ENCODE measurements at regions not wholly inside any gene's neighbourhood (a gene's known extent, or its start where the extent isn't known, plus 50 kb on each side); places are given as distances from the start of the nearest gene placed in this dataset.

DNA sequence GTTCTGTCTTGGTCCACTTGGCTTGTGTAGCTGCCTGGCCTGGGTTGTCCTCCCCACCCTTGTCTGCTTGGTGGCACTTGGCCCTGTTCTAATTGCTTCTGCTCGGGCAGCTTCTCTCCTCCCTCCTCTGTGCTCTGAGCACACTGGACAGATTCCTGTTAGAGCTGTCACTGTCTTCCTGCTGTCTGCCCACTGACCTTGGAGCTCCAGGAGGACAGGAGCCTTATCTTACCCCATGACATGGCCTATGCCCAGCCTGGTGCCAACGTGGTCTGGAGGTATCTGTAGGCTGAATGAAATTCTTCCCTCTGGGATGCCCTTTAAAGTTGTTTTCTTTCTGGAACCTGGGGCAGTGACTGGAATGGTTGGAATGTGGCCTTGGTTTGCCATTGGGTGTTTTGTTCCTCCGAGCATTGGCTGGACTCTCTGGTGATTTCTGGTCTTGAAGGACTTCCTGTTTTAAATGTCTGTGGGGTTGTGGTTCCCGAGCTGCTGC is 94.1 kb downstream of the FAM43A start:
- no peak overlapping the region for H3K27ac ChIP-seq
- no peak for TF ChIP-seq ZFX (IDR thresholded peaks at IDR 0.05)
- TF ChIP-seq, protein P1, sequence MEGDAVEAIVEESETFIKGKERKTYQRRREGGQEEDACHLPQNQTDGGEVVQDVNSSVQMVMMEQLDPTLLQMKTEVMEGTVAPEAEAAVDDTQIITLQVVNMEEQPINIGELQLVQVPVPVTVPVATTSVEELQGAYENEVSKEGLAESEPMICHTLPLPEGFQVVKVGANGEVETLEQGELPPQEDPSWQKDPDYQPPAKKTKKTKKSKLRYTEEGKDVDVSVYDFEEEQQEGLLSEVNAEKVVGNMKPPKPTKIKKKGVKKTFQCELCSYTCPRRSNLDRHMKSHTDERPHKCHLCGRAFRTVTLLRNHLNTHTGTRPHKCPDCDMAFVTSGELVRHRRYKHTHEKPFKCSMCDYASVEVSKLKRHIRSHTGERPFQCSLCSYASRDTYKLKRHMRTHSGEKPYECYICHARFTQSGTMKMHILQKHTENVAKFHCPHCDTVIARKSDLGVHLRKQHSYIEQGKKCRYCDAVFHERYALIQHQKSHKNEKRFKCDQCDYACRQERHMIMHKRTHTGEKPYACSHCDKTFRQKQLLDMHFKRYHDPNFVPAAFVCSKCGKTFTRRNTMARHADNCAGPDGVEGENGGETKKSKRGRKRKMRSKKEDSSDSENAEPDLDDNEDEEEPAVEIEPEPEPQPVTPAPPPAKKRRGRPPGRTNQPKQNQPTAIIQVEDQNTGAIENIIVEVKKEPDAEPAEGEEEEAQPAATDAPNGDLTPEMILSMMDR (conservative IDR thresholded peaks at IDR 0.05): no peak

DNA sequence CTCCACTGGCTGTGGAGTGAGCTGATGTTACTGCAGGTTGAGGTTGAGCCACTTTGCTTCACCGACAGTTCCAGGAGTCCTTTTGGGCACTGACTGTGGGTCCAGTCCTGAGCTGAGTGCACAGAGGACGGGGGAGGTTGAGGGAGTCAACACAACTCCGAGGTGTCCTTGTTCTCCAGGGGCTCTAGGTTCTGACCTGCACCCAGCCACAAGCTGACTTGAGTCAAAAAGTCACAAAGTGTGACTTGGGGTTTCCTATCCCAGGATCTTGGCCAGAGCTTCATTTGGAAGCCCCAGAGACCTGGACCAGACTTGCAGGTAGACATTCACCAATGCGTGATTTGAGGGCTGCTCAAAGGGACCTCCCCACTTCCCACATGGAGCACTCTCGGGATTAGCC is 95.0 kb downstream of the FAM43A start:
- H3K27ac ChIP-seq: no peak overlapping the region
- TF ChIP-seq ZFX (IDR thresholded peaks at IDR 0.05): no peak
- TF ChIP-seq, protein P1 (conservative IDR thresholded peaks at IDR 0.05): no peak

DNA sequence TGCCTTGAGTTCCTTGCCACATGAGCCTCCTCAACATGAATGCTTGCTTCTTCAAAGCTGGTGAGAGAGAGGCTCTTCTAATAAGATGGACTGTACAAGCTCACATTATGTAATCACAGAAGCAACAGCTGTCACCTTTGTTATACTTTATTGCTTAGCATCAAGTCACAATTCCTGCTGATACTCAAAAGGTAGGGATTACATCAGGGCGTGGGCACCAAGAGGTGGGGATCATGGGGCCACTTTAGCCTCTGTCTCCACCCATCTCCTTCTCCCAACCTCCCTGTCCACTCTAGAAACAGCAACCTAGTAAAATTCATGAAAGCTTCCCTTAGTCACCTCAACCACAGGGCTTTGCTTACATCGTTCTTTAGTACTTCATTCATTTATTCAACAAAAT is 95.9 kb downstream of the FAM43A start:
- TF ChIP-seq, protein P1 (conservative IDR thresholded peaks at IDR 0.05): no peak
- TF ChIP-seq ZFX (IDR thresholded peaks at IDR 0.05): no peak
- H3K27ac ChIP-seq: no peak overlapping the region

DNA sequence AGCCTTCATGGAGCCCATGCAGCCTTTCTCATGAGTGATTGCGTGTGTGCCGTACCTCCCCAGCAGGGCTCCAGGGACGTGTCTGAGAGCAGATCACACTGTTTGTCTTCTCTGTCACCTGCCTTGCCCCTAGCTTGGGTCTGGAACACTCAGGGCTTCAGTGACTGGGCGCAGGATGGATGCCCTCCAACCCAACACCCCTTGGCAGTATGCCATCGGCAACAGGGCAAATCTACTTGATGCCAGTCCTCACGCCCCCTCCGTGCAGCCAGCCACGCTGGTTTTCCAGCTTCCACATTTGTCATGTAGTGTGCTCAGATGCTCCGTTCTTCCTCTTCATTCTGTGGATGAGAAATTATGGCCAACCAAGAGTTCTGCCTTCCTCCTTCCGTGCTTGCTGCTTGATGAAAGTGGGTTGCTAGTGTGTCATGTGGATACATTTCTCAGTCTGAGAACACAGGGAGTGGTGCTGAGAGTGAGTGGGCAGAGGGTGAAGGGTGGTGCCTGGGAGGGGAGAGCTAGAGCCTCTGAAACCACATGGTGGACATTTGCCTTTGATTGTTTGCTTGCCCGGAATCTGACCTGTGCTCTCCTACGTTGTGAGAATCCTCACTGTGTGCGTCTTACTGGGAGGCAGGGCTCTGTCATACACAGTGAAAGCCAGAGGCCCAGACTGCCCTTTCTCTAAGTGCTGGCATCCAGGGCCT is 97.2 kb downstream of the FAM43A start:
- TF ChIP-seq, protein P1 (conservative IDR thresholded peaks at IDR 0.05): no peak
- TF ChIP-seq ZFX (IDR thresholded peaks at IDR 0.05): no peak
- no peak overlapping the region for H3K27ac ChIP-seq

DNA sequence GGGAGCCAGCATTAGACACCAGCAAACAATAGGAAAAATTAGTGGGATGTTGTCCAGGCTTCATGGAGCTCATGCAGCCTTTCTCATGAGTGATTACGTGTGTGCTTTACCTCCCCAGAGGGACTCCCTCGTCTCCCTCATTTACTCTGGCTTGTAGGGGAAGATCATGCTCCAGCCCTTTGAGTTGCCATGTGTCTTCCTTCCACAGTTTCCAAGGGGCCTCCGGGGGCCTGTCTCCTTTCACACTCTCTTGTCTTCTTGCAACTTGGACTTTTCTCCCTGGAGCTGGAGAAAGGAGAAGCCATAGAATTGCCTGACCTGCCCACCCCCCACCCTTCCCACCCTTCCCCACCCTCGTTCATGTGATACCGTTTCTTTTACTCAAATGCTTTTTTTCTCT is 98.7 kb downstream of the FAM43A start:
- no peak overlapping the region for H3K27ac ChIP-seq
- TF ChIP-seq, protein P1 (conservative IDR thresholded peaks at IDR 0.05): no peak
- TF ChIP-seq ZFX (IDR thresholded peaks at IDR 0.05): no peak

DNA sequence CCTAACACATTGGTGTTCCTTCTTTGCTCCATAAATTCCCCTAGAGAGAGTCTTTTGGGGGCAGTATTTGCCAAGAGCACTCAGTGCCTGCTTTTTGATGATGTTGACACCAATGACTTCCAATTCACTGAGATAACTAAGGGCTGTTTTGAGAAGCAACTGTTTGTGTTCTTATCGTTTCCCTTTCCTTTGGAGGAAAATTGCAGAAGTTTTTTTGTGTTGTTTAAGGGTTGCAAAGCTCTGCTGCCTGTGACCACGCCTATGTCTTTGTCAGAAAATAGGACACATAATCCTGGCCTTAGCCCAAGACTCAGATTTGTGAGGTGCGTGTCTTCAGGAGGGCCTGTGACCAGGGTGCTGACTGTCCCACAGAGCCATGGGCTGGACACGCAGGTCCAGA is 99.6 kb downstream of the FAM43A start:
- H3K27ac ChIP-seq: no peak overlapping the region
- TF ChIP-seq, protein P1 (conservative IDR thresholded peaks at IDR 0.05): no peak
- no peak for TF ChIP-seq ZFX (IDR thresholded peaks at IDR 0.05)

DNA sequence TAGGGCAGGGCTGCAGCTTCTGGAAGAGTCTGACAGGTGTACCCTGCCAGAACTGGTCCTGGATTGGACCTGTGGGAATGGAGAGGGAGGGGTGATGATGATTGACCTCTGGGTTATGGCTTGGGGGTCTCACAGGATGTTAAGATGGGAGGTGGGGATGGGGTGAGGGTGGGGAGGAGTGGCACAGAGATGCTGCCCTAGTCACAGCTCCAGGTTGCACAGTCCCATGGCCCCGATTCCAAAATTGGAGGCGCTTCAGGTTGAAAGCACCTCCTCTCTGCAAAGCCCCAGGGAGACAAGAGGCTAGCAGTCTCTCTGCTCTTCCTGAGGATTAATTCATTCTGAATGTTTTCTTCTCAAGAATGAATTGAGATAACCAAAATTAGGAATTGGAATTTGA is 101.4 kb downstream of the FAM43A start:
- TF ChIP-seq ZFX (IDR thresholded peaks at IDR 0.05): no peak
- TF ChIP-seq, protein P1 (conservative IDR thresholded peaks at IDR 0.05): no peak
- no peak overlapping the region for H3K27ac ChIP-seq

Data from C4-2B (cell line).